ENCODE measurements at regions not wholly inside any gene's neighbourhood (a gene's known extent, or its start where the extent isn't known, plus 50 kb on each side); places are given as distances from the start of the nearest gene placed in this dataset.
"Not testable (repeated sequence)": the region's sequence is repeated elsewhere in the genome, so short reads cannot be mapped to it uniquely, and the experiment has no call there.

DNA sequence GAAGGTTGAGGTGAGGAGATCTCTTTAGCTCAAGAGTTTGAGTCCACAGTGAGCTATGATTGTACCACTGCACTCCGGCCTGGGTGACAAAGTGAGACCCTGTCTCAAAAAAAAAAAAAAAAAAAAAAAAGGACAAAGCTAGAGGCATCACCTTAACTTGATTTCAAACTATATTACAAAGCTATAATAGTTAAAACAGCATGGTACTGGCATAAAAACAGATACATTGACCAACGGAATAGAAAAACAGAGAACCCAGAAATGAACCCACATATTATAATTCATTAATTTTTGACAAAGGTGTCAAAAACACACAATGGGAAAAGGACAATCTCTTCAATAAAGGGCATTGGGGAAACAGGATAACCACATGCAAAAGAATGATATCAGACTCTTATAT is 50.8 kb upstream of the MBOAT1 start:
- intact Hi-C loops (cut with micrococcal nuclease): no loop called here
- ATAC-seq: no peak
- no peak for DNase-seq

- no peak for ATAC-seq
- intact Hi-C loops (cut with micrococcal nuclease): no loop called here
- DNase-seq: no peak
These were observed 53.6 kb upstream of the MBOAT1 start for GRCh38 chr6:20265842-20266241.

DNA sequence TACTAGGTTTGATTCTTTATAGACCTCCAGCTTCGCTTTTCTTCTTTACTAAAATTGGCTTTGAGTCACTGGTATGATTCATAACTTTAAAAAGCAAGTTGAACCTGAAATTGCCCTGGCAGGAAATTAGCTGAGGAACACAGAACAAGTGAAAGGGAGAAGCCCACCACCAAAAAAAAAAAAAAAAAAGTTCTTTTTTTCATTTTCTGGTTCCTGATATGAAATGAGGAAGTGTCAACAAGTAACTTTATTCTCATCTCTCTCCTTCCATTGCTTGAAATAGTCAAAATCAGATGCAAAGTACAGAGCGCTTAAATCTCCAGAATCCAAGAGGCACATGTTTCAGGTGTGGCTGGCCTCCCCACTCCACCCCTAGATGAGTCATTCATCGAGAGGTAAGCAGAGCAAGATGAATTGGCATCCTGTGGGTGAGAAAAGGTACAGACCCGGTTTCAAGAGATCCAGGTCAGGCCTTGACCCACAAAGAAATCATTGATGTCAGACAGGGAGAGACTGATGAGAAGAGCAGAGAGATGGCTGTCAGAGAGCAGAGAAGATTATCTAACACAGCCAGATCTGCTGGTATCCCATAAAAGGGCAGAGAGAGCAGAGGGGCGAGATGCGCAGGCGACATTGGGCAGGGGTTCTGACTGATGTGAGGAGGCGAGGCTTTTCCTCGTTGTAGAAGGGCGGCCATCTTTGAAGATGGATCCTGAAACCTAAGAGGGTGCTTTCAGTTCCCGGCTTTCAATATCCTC is 54.8 kb upstream of the MBOAT1 start:
- intact Hi-C loops (cut with micrococcal nuclease): no loop called here
- ATAC-seq (no peak), DNase-seq (no peak)

DNA sequence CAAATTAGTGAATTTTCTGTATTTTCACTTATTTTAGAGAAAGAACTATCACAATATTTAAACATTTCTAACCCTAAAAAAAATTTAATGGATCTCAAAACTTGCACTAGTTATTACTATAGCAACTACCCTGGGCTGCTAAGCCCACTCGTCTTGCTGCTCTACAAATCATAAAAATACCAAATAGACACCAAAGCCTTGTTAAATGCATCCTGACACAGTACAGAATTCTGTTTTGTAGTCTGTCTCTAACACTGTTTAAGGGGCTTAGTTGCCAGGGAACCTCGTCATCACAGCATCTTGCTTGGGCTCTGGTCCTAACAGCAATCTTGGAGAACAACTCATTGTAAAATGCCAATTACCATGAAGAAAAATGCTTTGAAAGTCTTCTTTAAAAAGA is 56.9 kb upstream of the MBOAT1 start:
- DNase-seq: no peak
- intact Hi-C loops (cut with micrococcal nuclease): no loop called here
- no peak for ATAC-seq

DNA sequence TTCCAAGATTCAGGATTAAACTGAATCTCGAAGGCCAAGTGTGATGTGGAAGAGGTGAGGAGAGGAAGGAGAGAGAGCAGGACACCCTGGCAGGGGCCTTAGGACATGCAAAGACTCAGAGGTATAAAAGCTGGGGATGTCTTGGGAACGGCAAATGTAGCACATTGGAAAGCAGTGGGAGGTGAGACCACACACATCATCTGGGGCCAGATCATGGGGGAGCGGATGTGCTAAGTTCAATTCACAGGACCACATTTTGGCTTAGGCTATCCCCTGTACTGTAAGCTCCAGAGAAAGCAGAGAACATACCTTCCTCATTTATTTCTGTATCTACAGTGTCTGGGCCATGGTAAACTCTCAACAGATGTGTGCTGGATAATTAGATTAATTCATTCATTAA is 59.5 kb upstream of the MBOAT1 start:
- DNase-seq (no peak), ATAC-seq (no peak)
- intact Hi-C loops (cut with micrococcal nuclease): no loop called here

GRCh38 chr6:20274137-20274536 is 61.9 kb upstream of the MBOAT1 start:
- ATAC-seq (no peak), DNase-seq (no peak)
- intact Hi-C loops (cut with micrococcal nuclease): no loop called here

- ATAC-seq: not testable (repeated sequence)
These were observed 63.6 kb upstream of the MBOAT1 start for GRCh38 chr6:20275837-20276236.

GRCh38 chr6:20277724-20278123 is 65.5 kb upstream of the MBOAT1 start:
- intact Hi-C loops (cut with micrococcal nuclease); ATAC-seq: not testable (repeated sequence)

More at GRCh38 chr6:20275837-20276236, 63.6 kb upstream of the MBOAT1 start:
- intact Hi-C loops (cut with micrococcal nuclease); DNase-seq: not testable (repeated sequence)

GRCh38 chr6:20279051-20279450 is 66.8 kb upstream of the MBOAT1 start:
- no peak for ATAC-seq
- DNase-seq: no peak
- intact Hi-C loops (cut with micrococcal nuclease): no loop called here

More at GRCh38 chr6:20277724-20278123, 65.5 kb upstream of the MBOAT1 start:
- not testable (repeated sequence) for DNase-seq

DNA sequence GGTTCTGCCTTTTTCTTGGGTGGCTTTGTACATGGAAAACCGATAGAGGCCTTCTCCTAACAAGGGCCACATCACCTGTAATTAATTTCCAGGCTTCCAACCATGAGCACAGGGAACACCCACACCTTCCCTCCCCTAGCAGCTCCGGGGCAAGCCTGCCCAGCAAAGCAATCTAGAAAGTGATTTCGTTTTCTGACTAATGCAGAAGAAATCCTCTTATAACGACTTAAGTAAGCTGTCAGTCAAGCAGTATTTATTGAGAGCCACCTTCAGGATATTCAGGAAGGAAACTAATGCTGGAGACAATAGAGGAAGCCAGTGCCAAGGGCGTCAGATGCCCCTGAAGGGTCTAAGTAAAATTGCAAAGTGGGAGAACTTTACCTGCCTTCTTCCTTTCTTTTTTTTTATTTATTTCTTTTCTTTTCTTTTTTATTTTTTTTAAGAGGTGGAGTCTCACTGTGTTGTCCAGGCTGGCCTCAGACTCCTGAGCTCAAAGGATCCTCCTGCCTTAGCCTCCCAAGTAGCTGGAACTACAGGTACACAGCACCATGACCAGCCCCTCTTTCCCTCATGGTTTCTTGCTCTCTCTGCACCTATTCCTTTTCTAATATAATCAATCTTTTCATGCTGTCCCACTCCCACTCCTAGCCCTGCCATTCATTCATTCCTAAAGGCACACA is 67.5 kb upstream of the MBOAT1 start:
- ATAC-seq (no peak), DNase-seq (no peak)
- intact Hi-C loops (cut with micrococcal nuclease): no loop called here

DNA sequence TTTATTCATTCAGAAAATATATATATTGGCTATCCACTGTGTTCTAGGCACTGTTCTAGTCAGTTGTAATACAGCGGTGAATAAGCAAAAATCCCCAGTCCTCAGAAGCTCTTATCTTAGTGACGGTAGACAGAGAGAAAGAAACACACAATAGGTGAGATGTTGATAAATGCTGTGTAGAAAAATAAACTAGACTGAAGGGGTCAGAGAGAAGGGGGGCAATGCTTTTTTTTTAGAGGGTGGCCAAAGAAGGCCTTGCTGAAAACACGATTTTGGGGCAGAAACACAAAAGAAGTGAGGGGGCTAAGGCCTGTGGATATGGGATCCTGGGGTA is 68.0 kb upstream of the MBOAT1 start:
- intact Hi-C loops (cut with micrococcal nuclease): no loop called here
- no peak for ATAC-seq
- no peak for DNase-seq

GRCh38 chr6:20284672-20285071 is 72.4 kb upstream of the MBOAT1 start:
- intact Hi-C loops (cut with micrococcal nuclease): no loop called here
- DNase-seq: no peak
- no peak for ATAC-seq

DNA sequence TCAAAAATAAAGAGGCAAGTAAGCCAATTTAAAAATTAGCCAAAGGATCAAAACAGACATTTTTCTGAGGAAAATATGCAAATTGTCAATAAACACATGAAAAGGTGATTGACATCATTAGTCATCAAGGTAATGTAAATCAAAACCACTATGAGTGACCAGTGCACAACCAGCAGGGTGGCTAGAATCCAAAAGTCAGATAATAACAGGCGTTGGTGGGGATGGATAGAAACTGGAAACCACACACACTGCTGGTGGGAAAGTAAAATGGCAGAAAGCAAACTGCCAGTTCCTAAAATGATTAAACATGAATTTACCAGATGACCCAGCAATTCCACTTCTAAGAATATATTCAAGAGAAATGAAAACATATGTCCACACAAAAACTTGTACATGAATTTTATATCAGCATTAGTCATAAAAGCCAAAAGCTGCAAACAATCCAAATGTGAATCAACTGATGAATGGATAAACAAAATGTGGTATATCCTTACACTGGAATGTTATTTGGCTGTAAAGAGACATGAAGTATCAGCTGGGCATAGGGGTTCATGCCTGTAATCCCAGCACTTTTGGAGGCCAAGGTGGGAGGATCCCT is 74.8 kb upstream of the MBOAT1 start:
- intact Hi-C loops (cut with micrococcal nuclease): no loop called here
- ATAC-seq (no peak), DNase-seq (no peak)

DNA sequence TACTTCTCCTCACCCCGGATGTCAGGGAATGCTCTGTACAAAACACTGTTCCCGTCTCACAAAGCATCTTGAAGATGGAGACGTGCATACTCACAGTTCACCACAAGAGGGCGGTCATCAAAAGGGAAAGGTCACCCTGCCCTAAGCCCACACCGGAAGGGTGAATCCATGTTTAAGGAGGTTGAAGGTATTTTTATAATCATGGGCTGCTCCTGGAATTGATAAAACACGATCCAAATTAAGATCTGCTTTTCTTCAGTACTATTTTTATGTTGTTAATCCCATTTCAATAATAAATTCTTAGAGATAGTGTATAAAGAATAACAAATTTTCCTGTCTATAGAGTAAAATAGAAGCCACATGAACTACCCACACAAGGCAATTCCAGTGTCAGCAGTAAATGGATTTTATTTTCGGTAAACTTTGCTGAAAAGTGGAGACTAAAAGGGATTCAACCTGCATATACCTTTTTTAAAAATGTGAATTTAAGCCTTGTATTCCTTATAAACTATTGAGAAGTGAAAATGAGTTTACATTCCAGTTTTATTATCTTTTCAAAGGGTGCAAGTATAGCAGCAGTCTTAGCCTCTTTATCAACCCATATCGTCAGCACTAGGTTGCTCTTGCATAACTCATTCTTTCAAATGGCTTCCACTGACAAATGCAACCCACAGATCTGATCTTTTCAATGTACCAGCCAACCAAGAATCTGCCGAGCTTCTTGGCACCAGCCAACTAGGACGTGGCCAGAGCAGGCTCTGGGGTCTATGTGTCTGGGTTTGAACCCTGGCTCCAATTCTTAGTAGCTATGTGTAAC is 79.7 kb upstream of the MBOAT1 start:
- peak; percentile 50 for DNase-seq
- ATAC-seq: peak; percentile 89
- intact Hi-C loops (cut with micrococcal nuclease): loop anchor here (2.0 kb wide), 1 partner anchor 237 kb away; no protein-coding TSS in a partner anchor

DNA sequence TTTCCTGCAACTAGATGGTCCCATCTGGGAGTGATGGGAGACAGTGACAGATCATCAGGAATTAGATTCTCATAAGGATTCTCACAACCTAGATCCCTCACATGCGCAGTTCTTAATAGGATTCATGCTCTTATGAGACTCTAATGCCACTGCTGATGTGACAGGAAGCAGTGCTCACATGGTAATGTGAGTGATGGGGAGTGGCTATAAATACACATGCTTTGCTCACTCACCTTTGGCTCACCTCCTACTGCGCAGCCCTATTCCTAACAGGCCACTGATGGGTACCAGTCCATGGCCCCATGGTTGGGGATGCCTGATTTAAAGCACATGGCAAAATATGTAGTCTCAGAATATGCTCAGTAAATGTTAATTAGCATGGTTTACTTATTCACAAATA is 80.6 kb upstream of the MBOAT1 start:
- no peak for DNase-seq
- no peak for ATAC-seq
- intact Hi-C loops (cut with micrococcal nuclease): no loop called here

DNA sequence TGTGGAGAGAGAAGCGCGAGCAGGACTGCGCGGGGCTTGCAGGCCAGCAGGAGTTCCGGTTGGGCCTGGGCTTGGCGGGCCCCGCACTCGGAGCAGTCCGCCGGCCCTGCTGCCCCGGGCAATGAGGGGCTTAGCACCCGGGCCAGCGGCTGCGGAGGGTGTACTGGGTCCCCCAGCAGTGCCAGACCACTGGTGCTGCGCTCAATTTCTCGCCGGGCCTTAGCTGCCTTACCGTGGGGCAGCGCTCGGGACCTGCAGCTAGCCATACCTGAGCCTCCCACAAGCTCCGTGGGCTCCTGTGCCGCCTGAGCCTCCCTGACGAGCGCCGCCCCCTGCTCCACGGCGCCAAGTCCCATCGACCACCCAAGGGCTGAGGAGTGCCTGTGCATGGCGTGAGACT is 89.0 kb upstream of the MBOAT1 start:
- no peak for DNase-seq
- no peak for ATAC-seq

GRCh38 chr6:20302168-20302567 is 89.9 kb upstream of the MBOAT1 start:
- ATAC-seq: no peak
- intact Hi-C loops (cut with micrococcal nuclease): no loop called here
- no peak for DNase-seq

More for the DNA sequence above, 89.0 kb upstream of the MBOAT1 start:
- intact Hi-C loops (cut with micrococcal nuclease): no loop called here

DNA sequence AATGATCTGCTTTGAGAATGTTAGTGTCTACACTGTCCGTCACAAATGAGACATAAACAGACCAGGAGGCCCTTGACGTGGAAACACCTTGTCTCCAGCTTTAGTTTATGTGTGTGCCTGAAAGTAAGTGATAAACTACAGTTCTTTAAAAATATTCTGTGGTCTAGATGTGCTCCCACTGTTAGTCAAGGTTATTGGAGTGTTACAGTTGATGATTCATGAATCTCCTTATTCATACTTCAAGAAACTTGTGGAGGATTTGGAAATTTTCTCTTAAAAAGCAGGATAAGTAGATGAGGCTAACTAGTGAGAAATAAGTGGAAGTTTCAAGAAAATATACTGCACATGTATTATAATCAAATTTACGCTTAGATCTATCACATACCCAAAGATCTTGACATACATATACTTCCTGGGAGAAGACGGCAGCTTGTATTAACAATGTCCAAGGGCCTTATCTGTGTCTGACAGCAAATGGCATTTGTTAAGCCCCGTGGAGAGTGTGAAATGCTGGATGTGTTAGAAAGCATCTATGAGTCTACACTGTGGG is 90.5 kb upstream of the MBOAT1 start:
- ATAC-seq: no peak
- DNase-seq: no peak

GRCh38 chr6:20306491-20306890 is 94.2 kb upstream of the MBOAT1 start:
- DNase-seq: no peak
- ATAC-seq: peak; percentile 30
- intact Hi-C loops (cut with micrococcal nuclease): no loop called here

More for the DNA sequence above, 90.5 kb upstream of the MBOAT1 start:
- intact Hi-C loops (cut with micrococcal nuclease): no loop called here
